ENCODE measurements at regions not wholly inside any gene's neighbourhood (a gene's known extent, or its start where the extent isn't known, plus 50 kb on each side); places are given as distances from the start of the nearest gene placed in this dataset.

GRCh38 chr4:144820728-144821085, 174.8 kb downstream of the HHIP start:
- intact Hi-C loops (cut with DNase I; ENCODE audit: low total_unique reads): no loop called here

GRCh38 chr4:144831971-144832370, 186.0 kb downstream of the HHIP start:
- intact Hi-C loops (cut with DNase I; ENCODE audit: low total_unique reads): no loop called here
- no peaks in the 10 kb centered on the region for H3K4me1 ChIP-seq
- H3K4me3 ChIP-seq: no peak overlapping the region
- 36 to 63% (median 48%) methylated on average over 2 of the region's 2 CpGs for WGBS, 5 donors
- peaks cover 0 to 5% (median 0%) of the 10 kb centered on the region in 8 donors for H3K9me3 ChIP-seq
- TF ChIP-seq POLR2AphosphoS5 (IDR thresholded peaks at IDR 0.05) (no peak), POLR2A (IDR thresholded peaks at IDR 0.05) (no peak)
- TF ChIP-seq, protein P1, sequence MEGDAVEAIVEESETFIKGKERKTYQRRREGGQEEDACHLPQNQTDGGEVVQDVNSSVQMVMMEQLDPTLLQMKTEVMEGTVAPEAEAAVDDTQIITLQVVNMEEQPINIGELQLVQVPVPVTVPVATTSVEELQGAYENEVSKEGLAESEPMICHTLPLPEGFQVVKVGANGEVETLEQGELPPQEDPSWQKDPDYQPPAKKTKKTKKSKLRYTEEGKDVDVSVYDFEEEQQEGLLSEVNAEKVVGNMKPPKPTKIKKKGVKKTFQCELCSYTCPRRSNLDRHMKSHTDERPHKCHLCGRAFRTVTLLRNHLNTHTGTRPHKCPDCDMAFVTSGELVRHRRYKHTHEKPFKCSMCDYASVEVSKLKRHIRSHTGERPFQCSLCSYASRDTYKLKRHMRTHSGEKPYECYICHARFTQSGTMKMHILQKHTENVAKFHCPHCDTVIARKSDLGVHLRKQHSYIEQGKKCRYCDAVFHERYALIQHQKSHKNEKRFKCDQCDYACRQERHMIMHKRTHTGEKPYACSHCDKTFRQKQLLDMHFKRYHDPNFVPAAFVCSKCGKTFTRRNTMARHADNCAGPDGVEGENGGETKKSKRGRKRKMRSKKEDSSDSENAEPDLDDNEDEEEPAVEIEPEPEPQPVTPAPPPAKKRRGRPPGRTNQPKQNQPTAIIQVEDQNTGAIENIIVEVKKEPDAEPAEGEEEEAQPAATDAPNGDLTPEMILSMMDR (IDR thresholded peaks at IDR 0.05 in 8 of 11, conservative IDR thresholded peaks at IDR 0.05 in 3 of 11): no peak
- no peaks in the 10 kb centered on the region for H3K27me3 ChIP-seq (replicated peaks in 1 of 7)
- DNase-seq: no peak
- no peak overlapping the region for H3K27ac ChIP-seq
- H3K36me3 ChIP-seq: no peaks in the 10 kb centered on the region

More at GRCh38 chr4:144820728-144821085, 174.8 kb downstream of the HHIP start:
- no peak for DNase-seq
- H3K27ac ChIP-seq: no peak overlapping the region
- no peaks in the 10 kb centered on the region for H3K36me3 ChIP-seq
- no peak for TF ChIP-seq POLR2AphosphoS5 (IDR thresholded peaks at IDR 0.05)
- H3K9me3 ChIP-seq: peaks cover 0 to 6% (median 0%) of the 10 kb centered on the region in 8 donors
- H3K27me3 ChIP-seq (replicated peaks in 1 of 7): no peaks in the 10 kb centered on the region
- H3K4me3 ChIP-seq: no peak overlapping the region
- no peaks in the 10 kb centered on the region for H3K4me1 ChIP-seq
- 47 to 64% (median 58%) methylated on average over 2 of the region's 2 CpGs for WGBS, 5 donors

DNA sequence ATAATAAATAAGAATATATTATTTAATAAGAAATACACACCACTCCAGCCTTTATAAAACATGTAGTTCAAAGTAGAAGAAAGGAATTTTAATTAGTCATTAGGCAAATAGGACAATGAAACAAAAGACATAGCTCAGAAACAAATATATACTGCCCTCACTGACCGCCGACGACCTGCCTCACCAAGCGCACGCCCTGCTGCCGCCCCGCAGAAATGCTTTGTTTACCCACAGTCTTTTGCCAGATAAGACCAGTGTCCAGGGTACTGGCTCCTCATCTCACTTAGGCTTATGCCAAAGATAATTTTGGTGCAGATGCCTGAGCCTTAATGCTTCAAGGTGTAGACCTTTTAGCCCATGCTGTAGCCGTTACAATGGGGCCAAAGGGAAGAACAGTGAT, 199.5 kb downstream of the HHIP start:
- no peaks in the 10 kb centered on the region for H3K27me3 ChIP-seq (replicated peaks in 1 of 7)
- no peak for DNase-seq
- 86 to 92% (median 90%) methylated on average over 8 of the region's 8 CpGs for whole genome bisulfite sequencing, 5 donors

GRCh38 chr4:144851948-144852347, 206.0 kb downstream of the HHIP start:
- Histone ChIP-seq H3K4me1 (no peaks in the 10 kb centered on the region), H3K36me3 (no peaks in the 10 kb centered on the region), H3K27ac (no peak overlapping the region), H3K4me3 (no peak overlapping the region), H3K9me3 (peaks cover 0 to 5% (median 0%) of the 10 kb centered on the region in 8 donors), H3K27me3 (replicated peaks in 1 of 7) (no peaks in the 10 kb centered on the region)
- WGBS, 5 donors: 85 to 92% (median 86%) methylated on average over 3 of the region's 3 CpGs
- TF ChIP-seq POLR2A (IDR thresholded peaks at IDR 0.05): no peak
- no peak for TF ChIP-seq POLR2AphosphoS5 (IDR thresholded peaks at IDR 0.05)
- TF ChIP-seq, protein P1 (IDR thresholded peaks at IDR 0.05 in 8 of 11, conservative IDR thresholded peaks at IDR 0.05 in 3 of 11): no peak
- no peak for DNase-seq
- intact Hi-C loops (cut with DNase I; ENCODE audit: low total_unique reads): no loop called here

More for the DNA sequence above, 199.5 kb downstream of the HHIP start:
- peaks cover 0 to 42% (median 31%) of the 10 kb centered on the region in 8 donors for H3K9me3 ChIP-seq
- no peaks in the 10 kb centered on the region for H3K36me3 ChIP-seq
- no peaks in the 10 kb centered on the region for H3K4me1 ChIP-seq
- intact Hi-C loops (cut with DNase I; ENCODE audit: low total_unique reads): no loop called here
- H3K4me3 ChIP-seq: no peak overlapping the region
- H3K27ac ChIP-seq: no peak overlapping the region
- TF ChIP-seq, protein P1 (IDR thresholded peaks at IDR 0.05 in 8 of 11, conservative IDR thresholded peaks at IDR 0.05 in 3 of 11): no peak
- TF ChIP-seq POLR2AphosphoS5 (IDR thresholded peaks at IDR 0.05) (no peak), POLR2A (IDR thresholded peaks at IDR 0.05) (no peak)

DNA sequence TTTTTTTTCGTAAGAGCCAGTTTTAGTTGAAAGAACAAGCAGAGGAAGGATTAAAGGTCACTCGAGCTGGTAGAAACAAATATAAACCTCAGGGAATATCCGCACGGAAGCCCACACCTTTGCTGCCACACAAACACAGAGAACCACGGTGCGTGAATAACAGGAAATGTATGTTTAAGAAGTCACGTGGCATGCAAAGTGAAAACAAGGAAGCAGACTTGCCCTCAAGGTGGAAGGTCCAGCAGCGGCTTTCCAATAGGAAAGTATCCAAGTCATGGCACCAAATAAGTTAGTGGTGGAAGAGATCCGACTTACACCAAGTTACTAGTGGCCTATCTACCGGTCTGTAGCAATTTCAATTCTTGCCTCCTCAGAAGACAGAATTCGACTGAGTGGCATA, 215.5 kb downstream of the HHIP start:
- TF ChIP-seq POLR2AphosphoS5 (IDR thresholded peaks at IDR 0.05): no peak
- no peak for TF ChIP-seq POLR2A (IDR thresholded peaks at IDR 0.05)
- TF ChIP-seq, protein P1 (IDR thresholded peaks at IDR 0.05 in 8 of 11, conservative IDR thresholded peaks at IDR 0.05 in 3 of 11): no peak
- Histone ChIP-seq H3K4me1 (no peaks in the 10 kb centered on the region), H3K4me3 (no peak overlapping the region), H3K36me3 (no peaks in the 10 kb centered on the region), H3K9me3 (peaks cover 3 to 39% (median 27%) of the 10 kb centered on the region in 8 donors), H3K27ac (no peak overlapping the region), H3K27me3 (replicated peaks in 1 of 7) (no peaks in the 10 kb centered on the region)
- no peak for DNase-seq
- intact Hi-C loops (cut with DNase I; ENCODE audit: low total_unique reads): no loop called here
- 63 to 78% (median 76%) methylated on average over 11 of the region's 11 CpGs for WGBS, 5 donors

Measured in spleen (tissue), 11 donors.